ENCODE measurements at regions not wholly inside any gene's neighbourhood (a gene's known extent, or its start where the extent isn't known, plus 50 kb on each side); places are given as distances from the start of the nearest gene placed in this dataset.

GRCh38 chr3:168155303-168155702, 59.6 kb upstream of the GOLIM4 start:
- intact Hi-C loops (cut with micrococcal nuclease) (no loop called here), in situ Hi-C loops (cut with MboI; ENCODE audit: low sequenced_read_pairs) (loop anchor here (25.0 kb wide), 1 partner anchor 218 kb away; no protein-coding TSS in a partner anchor), dilution Hi-C loops (cut with HindIII; ENCODE audit: low sequenced_read_pairs, unreplicated experiment) (loop anchor here (25.0 kb wide), 1 partner anchor 118 kb away; no protein-coding TSS in a partner anchor)
- Histone ChIP-seq H3K27me3 (ENCODE audit: control insufficient read depth, insufficient read depth, low read length) (peaks cover 4% of the 10 kb centered on the region; the same call in 1 of the 2 replicates), H3K27ac (ENCODE audit: insufficient read depth, low read length) (no peak overlapping the region), H4K5ac (ENCODE audit: low read depth, low read length) (no peak overlapping the region), H3K36me3 (ENCODE audit: control insufficient read depth, insufficient read depth, low read length) (no peaks in the 10 kb centered on the region), H3K4me2 (ENCODE audit: low read depth, low read length) (no peak overlapping the region), H3K4ac (ENCODE audit: low read depth, low read length) (no peak overlapping the region), H3K79me1 (ENCODE audit: low read depth in 1 of 2, low read length in 2 of 2) (no peaks in the 10 kb centered on the region), H4K91ac (ENCODE audit: insufficient read depth, low read depth, low read length) (no peak overlapping the region), H2AK5ac (ENCODE audit: low read depth, low read length) (no peak overlapping the region), H3K4me3 (ENCODE audit: insufficient read depth, low read depth, low read length) (no peak overlapping the region), H3K14ac (replicated peaks; ENCODE audit: low read depth, low read length) (no peak overlapping the region), H2AFZ (replicated peaks; ENCODE audit: low read length, poor library complexity) (peak overlapping the region; percentile 49), H2BK120ac (ENCODE audit: low read depth, low read length) (no peak overlapping the region), H2AK9ac (replicated peaks; ENCODE audit: low read depth, low read length, poor library complexity) (no peak overlapping the region), H2BK20ac (ENCODE audit: low read depth, low read length) (no peak overlapping the region), H4K20me1 (ENCODE audit: insufficient read depth, low read length) (no peaks in the 10 kb centered on the region), H3K9me1 (ENCODE audit: insufficient read depth, low read length) (no peaks in the 10 kb centered on the region), H3K9ac (ENCODE audit: low read depth, low read length) (no peak overlapping the region), H3K23ac (ENCODE audit: low read depth, low read length) (no peak overlapping the region), H3K4me1 (ENCODE audit: control insufficient read depth, insufficient read depth, low read length) (no peaks in the 10 kb centered on the region), H2BK5ac (ENCODE audit: low read depth, low read length, poor library complexity, severe bottlenecking) (no peak overlapping the region), H3K18ac (ENCODE audit: low read depth, low read length) (no peak overlapping the region), H2BK15ac (ENCODE audit: low read depth, low read length) (no peak overlapping the region), H3K9me3 (ENCODE audit: control insufficient read depth, insufficient read depth, low read length) (peaks cover 3% of the 10 kb centered on the region; the same call in 1 of the 2 replicates), H3K56ac (ENCODE audit: extremely low read depth, insufficient read depth, low read length) (no peak overlapping the region), H4K8ac (ENCODE audit: low read depth in 2 of 2, low read length in 2 of 2) (no peak overlapping the region)
- ChIA-PET POLR2A (ENCODE audit: unreplicated experiment) (no interaction called here), CTCF (no interaction called here)
- DNase-seq (no peak), ATAC-seq (ENCODE audit: low read depth) (no peak)
- no TSS peak for BruUV-seq (replicated peaks)
- TF ChIP-seq FOS (IDR thresholded peaks at IDR 0.05; ENCODE audit: low read depth, low read length) (no peak), BHLHE40 (IDR thresholded peaks at IDR 0.05; ENCODE audit: low read depth, low read length) (no peak), MAFK (IDR thresholded peaks at IDR 0.05; ENCODE audit: low read depth, low read length) (no peak), RCOR1 (IDR thresholded peaks at IDR 0.05; ENCODE audit: insufficient replicate concordance, low read length) (no peak), CHD1 (IDR thresholded peaks at IDR 0.05; ENCODE audit: low read depth, low read length) (no peak), NFE2L2 (IDR thresholded peaks at IDR 0.05; ENCODE audit: low read depth, low read length) (no peak), CTCF (conservative IDR thresholded peaks at IDR 0.05; ENCODE audit: low read depth, low read length) (no peak), CEBPB (IDR thresholded peaks at IDR 0.05; ENCODE audit: low read depth, low read length) (no peak), ELK1 (IDR thresholded peaks at IDR 0.05; ENCODE audit: borderline replicate concordance, low read depth, low read length) (no peak), MAZ (IDR thresholded peaks at IDR 0.05; ENCODE audit: borderline replicate concordance, low read depth, low read length) (no peak), USF2 (IDR thresholded peaks at IDR 0.05; ENCODE audit: low read depth, low read length) (no peak), POLR2A (IDR thresholded peaks at IDR 0.05; ENCODE audit: low read depth, low read length) (no peak)
